Epithelial cell of esophagus (primary cell): ENCODE measurements at regions not wholly inside any gene's neighbourhood (a gene's known extent, or its start where the extent isn't known, plus 50 kb on each side); places are given as distances from the start of the nearest gene placed in this dataset.

Experiments
- DNase-seq: peaks from one replicate; pipeline ENCODE4 v3.0.0; 2010; ENCODE audit warnings: low read depth
- H3K4me3 ChIP-seq: 2 replicates; pipeline ENCODE4 v1.5.1; 2011; ENCODE audit warnings: mild to moderate bottlenecking, low read length, control low read depth
- TF ChIP-seq, protein P1 (sequence below): IDR thresholded peaks from 2 replicates; pipeline ENCODE4 v1.5.1; 2011; ENCODE audit warnings: low read depth, mild to moderate bottlenecking, low read length, control low read depth, inconsistent platforms; ENCODE audit not compliant: insufficient read depth; ENCODE audit errors: missing control alignments

DNA sequence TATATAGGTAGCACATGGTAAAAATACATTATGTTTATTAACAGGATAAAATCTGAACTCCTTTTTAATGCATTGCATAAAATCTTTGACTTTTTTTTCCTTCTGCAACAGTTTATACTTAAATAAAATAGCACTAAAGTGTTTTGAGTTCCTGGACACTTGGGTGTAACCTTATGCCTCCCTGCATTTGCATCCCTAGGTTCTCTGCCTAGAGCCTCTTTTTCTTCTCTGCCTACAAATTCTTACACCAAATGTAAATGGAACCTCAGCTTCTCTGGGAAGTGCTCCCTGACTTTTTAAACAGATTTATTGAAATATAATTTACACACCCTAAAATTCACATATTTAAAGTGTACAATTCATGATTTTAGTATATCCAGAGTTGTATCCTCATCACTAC, 1017.6 kb downstream of the CNTNAP5 start:
- DNase-seq = no peak
- TF ChIP-seq, protein P1, sequence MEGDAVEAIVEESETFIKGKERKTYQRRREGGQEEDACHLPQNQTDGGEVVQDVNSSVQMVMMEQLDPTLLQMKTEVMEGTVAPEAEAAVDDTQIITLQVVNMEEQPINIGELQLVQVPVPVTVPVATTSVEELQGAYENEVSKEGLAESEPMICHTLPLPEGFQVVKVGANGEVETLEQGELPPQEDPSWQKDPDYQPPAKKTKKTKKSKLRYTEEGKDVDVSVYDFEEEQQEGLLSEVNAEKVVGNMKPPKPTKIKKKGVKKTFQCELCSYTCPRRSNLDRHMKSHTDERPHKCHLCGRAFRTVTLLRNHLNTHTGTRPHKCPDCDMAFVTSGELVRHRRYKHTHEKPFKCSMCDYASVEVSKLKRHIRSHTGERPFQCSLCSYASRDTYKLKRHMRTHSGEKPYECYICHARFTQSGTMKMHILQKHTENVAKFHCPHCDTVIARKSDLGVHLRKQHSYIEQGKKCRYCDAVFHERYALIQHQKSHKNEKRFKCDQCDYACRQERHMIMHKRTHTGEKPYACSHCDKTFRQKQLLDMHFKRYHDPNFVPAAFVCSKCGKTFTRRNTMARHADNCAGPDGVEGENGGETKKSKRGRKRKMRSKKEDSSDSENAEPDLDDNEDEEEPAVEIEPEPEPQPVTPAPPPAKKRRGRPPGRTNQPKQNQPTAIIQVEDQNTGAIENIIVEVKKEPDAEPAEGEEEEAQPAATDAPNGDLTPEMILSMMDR = no peak
- no peak overlapping the region for H3K4me3 ChIP-seq

DNA sequence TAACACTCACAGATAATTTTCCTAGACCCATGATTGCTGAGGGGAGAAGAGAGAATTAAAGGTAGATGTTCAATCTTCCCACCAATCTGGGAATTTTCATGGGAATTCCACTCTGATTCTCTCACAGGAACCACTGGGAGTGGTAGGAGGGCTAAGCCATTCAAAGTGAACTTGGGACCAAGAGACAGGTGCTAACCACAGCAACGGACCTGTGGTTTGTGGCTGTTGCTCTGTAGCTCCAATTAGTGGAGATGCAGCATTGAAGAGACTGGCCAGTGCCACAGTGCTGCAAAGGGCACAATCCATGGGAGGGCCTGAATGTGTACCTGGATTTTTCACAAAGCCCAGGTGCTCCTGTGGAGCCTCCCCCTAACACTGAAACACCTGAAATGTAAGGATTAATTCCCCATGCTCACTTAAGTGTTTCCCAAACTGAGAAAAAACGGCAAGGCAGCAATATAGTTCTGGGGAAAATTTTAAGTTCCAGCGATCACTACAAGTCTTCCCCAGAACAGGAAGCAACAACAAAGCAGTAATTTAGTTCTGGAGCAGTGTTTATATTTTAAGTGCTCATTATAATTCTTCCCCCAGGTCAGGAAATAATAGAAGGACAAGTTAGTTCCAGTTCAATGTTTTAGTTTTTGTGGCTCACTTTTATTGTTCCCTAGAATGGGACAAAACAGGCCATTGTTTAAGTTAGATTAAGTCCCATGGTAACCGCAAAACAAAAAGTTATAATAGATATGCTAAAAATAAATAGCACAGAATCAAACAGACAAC, 1045.8 kb downstream of the CNTNAP5 start:
- TF ChIP-seq, protein P1 = no peak
- DNase-seq = no peak

DNA sequence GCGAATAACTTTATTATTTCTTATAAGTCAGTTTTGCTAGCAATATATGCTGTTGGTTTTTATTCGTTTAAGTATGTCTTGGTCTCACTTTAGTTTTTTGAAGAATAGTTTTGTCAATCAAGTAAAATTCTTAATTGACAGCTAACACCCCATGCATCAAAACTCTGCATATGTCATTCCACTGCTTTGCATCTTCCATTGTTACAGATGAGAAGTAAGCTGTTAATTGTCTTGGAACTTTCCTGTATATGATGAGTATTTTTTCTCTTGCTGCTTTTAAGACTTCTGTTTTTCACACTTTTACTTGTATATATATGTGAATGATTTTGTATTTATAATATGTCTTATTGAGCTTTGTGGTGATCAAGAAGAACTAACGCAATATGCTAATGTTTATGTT, 1048.4 kb downstream of the CNTNAP5 start:
- DNase-seq = no peak
- no peak overlapping the region for H3K4me3 ChIP-seq
- TF ChIP-seq, protein P1 = no peak

More for the DNA sequence above, 1045.8 kb downstream of the CNTNAP5 start:
- no peak overlapping the region for H3K4me3 ChIP-seq

DNA sequence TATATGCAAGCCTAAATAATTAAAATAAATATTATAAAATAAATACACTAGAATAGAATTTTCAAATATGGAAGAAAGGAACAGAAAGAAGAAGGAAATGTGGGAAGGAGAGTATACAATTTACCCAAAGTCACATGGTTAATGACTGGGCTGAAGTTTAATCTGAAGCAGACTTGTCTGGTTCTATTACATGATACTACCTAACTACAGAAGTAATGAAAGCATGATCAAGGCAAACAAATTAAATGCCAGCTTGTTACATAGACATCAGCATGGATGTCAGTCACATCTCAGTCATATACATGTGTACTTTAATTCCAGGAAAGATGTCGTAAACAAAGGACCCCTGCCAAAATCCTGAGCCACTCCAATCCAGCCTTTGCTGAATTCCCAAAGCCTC, 1060.8 kb downstream of the CNTNAP5 start:
- TF ChIP-seq, protein P1 = no peak
- H3K4me3 ChIP-seq = no peak overlapping the region
- DNase-seq = no peak

DNA sequence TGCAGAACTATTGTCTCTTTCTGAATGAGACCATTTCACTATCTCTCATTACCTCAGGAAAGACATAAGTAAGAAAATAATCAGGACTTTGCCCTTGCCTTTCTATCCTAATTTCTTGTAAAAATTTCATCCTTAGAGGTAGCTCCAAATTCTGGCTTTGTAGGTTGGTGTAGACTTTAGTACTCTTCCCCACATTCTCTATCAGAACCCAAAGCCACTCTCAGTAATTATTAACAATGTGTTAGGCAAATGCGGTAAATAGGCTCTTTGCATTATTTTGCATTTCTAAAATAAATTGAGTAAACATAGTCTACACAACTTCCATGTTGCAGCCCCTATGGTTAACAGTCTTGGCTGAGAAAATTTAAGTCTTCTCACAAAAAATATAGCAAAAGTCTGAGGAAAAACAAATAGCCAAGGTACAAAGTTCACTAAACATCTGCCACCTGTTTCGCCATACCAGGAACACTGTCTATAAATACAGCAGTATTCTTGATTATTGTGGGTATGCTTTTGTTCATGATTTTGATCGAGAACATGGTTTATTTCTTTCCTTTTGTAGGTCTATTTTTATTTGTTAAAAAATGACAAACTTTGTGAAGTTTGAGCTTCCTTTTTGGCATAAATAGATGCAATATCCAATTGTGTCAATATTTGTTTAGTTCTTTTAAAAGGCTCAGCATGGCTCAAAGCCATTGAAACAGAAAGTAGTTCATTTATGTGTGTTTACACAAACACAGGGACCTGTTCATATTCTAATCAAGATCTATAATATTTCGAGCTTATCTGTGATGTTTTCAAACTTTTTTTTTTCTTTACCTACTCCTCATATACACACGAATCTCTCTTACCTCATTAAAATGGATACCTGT, 1061.5 kb downstream of the CNTNAP5 start:
- TF ChIP-seq, protein P1 = no peak
- H3K4me3 ChIP-seq = no peak overlapping the region

DNA sequence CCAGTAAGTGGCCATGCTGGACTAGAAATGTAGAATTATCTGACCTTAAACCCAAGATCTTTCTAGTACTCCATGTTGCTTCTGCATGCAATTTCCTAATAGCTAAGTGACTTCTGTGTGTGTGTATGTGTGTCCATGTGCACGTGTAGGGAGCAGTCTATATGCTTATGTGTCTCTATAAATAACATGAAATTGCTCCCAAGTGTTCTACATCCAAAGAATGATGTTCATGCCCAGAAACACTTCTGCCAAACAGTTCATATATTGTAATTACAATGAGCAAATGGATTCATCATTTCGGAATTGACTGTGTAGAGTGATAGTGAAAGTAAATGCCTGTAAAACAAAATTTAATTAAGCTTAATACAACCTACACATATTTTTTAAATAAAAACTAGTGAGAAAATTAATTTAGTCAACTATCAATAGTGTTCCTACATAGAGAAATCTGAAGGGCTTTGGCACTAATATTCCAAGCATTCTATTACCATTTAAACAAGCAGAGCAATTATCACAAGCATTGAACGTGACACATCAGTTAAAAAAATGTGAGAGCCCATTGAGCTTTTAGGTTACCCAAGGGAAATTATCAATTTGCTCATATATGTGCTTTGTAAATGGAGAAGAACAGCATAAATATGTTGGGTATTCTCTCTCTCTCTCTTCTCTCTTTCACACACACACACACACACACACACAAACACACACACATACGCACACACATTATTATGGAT, 1067.4 kb downstream of the CNTNAP5 start:
- DNase-seq = no peak
- no peak overlapping the region for H3K4me3 ChIP-seq
- TF ChIP-seq, protein P1 = no peak

More for the DNA sequence above, 1061.5 kb downstream of the CNTNAP5 start:
- no peak for DNase-seq
